T47D (cell line): ENCODE measurements at regions not wholly inside any gene's neighbourhood (a gene's known extent, or its start where the extent isn't known, plus 50 kb on each side); places are given as distances from the start of the nearest gene placed in this dataset.

Experiments used
- DNase-seq, 2 experiments: peaks; one replicate each; pipeline versions ENCODE4 v3.0.0 to v3.0.0-alpha.2; 2011 to 2012; ENCODE audit warnings: low read depth in 1 of 2, low spot score in 1 of 2
- JUND ChIP-seq: IDR thresholded peaks from 2 replicates; pipeline ENCODE4 v1.6.1; 2012; ENCODE audit warnings: low read depth
- in situ Hi-C: cut with HindIII; loops from 2 replicates; pipeline ENCODE4 v1.10.0; 2016; ENCODE audit warnings: low sequenced_read_pairs, low pct_unique_long_range_greater_than_20kb

DNA sequence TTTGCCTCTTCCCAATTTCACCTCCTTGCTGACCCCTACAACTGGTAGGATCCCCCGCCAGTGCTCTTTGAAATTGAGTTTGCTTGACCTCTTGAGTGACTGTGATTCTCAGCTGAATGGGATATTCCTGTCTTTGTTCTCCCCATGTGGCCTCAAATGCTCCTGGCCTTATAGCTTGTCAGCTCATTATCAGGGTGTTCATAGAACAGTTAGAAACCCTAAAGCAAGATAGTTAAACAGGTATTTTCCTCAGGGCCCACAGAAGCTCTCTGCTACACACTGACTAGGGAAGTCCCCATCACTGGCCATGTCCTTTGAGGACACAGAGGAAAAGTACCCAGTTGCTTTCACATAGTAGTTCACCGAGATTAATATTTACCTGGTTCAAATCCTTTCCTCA is 211.5 kb upstream of the DTNBP1 start:
- peak in 1 of 2 experiments; percentile 14 for DNase-seq
- no peak for TF ChIP-seq JUND
- in situ Hi-C loops: no loop called here

DNA sequence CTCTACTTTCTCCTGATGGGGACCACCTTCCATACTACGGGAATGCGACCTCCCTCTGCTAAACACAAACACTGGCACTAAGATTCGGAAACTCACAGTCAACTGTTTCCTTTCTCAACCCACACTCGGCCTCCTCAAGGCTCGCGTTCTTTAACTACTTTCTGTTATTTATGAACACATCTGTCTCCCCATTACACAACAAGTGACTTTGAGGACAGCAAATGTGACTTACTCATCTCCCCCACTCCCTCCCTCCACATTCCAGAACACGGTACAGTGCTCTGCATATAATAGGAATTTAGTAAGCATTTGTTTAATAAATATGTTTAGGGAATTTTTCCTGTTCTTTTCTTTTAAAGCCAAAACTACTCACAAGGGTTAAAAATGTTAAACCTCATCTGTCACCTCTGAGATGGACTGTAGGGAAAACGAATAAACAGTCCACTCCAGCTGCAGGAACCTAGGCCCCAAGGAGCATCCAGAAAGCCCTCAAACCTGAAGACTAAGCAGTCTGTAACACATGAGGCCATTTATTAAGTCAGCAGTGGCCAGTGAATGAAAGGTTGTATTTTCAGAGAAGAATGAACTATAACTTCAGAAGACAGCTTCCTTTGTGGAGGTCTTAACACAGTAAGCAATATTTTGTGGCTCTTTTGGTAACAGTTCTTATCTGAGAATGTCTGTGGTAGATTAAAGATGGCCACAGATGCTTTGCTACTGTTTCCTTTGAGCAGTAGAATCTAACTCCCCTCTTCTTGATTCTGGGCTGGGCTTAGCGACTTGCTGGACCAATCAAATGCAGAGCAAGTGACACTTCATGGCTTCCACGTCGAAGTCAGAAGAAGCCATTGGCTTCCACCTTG is 209.6 kb upstream of the DTNBP1 start:
- no peak for TF ChIP-seq JUND
- in situ Hi-C loops: no loop called here
- no peak for DNase-seq

DNA sequence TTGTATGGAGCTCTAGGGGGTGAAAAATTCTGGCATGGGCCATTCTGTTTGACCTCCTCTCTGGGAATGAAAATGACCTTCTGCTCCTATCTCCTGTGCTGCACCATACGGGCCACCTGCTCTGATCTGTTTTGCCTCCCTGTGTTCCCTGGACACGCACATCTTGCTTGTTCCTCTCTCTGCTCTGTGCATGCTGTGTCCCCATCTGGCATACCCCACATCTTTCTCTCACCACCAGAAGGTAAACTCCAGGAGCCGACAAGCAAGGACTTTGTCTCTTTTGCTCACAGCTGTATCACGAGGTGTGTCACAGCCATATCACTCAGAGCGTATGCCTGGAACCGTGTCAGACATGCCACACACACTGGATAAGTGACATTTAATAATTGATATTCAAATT is 208.4 kb upstream of the DTNBP1 start:
- in situ Hi-C loops: no loop called here
- no peak for DNase-seq
- no peak for TF ChIP-seq JUND

GRCh38 chr6:15870333-15871043 is 207.7 kb upstream of the DTNBP1 start:
- in situ Hi-C loops: no loop called here
- no peak for TF ChIP-seq JUND
- no peak for DNase-seq

DNA sequence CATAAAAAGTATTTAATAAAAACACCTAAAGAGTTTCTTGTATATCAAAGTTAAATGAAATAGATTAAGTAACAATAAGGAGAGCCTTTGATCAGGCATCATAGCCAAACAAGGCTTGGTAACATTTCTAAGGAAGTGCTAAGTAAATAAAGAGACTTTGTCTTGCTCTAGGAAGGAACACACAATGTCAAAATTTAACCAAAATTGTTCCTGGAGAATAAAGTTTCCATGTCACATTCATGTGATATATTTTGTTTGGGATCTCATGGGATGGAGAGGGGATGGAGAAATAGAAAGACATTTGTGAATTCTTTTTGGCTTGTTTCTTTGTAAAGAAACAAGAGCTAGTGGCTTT is 201.9 kb upstream of the DTNBP1 start:
- TF ChIP-seq JUND: no peak
- DNase-seq: no peak
- in situ Hi-C loops: no loop called here

GRCh38 chr6:15864038-15864707 is 201.3 kb upstream of the DTNBP1 start:
- in situ Hi-C loops: no loop called here
- no peak for TF ChIP-seq JUND
- no peak for DNase-seq

DNA sequence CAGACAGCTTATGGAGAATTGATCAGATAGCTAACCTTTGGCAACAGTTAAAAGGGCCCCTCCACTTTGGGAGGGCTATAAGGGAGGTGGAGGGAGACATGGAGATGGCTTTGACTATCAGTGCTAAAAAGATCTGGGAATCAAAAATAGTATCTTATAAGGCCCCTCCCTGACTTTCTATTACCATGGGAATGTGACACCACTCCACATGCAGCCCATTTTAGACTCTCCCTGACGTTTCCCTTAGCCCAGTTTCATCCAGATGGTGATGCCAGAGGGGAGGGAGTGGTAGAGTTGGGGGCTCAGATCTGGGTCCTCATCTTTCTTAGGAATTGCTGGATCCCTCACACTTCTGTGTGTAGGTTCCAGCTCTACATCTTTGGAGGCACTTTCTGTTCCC is 200.0 kb upstream of the DTNBP1 start:
- no peak for DNase-seq
- in situ Hi-C loops: no loop called here
- TF ChIP-seq JUND: no peak

- no peak for DNase-seq
- in situ Hi-C loops: no loop called here
- TF ChIP-seq JUND: no peak
Observed at GRCh38 chr6:15861486-15861885, 198.7 kb upstream of the DTNBP1 start.

- DNase-seq: no peak
- in situ Hi-C loops: no loop called here
- TF ChIP-seq JUND: no peak
Observed at GRCh38 chr6:15854826-15855710, 192.2 kb upstream of the DTNBP1 start.

DNA sequence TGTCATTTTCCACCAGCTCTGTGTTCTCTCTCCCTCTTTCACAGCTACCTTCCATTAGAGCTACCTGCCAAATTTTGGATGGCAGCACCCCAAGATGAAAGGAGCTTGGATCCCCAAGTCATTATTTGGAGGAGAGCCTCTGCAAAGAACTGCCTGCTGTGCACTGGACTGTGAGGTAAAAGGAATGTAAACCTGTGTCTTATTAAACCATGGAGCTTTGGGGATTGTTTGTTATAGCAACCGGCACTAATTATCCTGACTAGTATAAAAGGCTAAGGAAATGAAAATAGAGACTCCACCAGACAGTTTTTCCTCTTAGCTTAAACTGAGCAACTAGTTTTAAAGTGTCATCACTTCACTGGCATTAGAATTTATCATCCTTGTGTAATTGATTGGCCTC is 191.6 kb upstream of the DTNBP1 start:
- TF ChIP-seq JUND: no peak
- DNase-seq: no peak
- in situ Hi-C loops: no loop called here

DNA sequence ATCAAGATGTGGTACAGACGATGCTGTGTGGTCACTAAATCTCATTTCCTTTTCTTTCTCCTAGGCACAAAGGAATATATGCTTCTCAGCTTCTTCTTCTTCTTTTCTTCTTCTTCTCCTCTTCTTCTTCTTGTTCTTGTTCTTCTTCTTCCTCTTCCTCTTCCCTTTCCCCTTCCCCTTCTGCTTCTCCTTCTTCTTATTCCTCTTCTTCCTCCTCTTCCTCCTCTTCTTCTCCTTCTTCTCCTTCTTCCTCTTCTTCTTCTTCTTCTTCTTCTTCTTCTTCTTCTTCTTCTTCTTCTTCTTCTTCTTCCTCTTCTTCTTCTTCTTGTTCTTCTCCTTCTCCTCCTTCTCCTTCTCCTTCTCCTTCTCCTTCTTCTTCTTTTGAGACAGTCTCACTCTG is 190.4 kb upstream of the DTNBP1 start:
- in situ Hi-C loops: no loop called here
- no peak for TF ChIP-seq JUND

GRCh38 chr6:15852289-15852688 is 189.5 kb upstream of the DTNBP1 start:
- no peak for DNase-seq
- in situ Hi-C loops: no loop called here
- TF ChIP-seq JUND: no peak

More for the DNA sequence above, 190.4 kb upstream of the DTNBP1 start:
- DNase-seq: no peak
